ENCODE measurements at regions not wholly inside any gene's neighbourhood (a gene's known extent, or its start where the extent isn't known, plus 50 kb on each side); places are given as distances from the start of the nearest gene placed in this dataset.
A peak's percentile ranks its signal among the peaks of the same experiment; 100 is the strongest.

DNA sequence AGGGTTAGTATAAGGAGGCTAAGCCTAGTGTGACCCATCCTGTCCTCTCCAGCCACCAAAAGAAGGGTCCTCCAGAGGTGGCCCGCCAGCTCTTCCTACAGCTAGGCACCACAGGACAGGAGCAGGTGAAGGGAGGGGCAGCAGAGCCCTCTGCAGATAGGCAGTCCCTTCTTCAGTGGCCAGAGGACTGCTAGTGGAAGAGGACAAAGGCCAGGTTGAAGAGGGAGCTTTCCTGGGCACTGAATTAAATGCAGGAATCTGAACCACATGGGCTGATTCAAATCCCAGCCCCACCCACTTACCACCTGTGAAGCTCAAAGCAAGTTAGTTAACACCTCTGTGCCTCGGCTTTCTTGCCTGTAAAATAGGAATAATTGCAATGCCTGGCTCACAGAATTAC is 409.5 kb downstream of the NXPE2 start:
- no peaks in the 10 kb centered on the region for H3K9me3 ChIP-seq
- H3K36me3 ChIP-seq (ENCODE audit: insufficient read depth in 1 of 2, low read depth in 1 of 2), result no peaks in the 10 kb centered on the region
- H3K4me3 ChIP-seq, result no peak overlapping the region
- ATAC-seq (no peak), DNase-seq (no peak)
- WGBS, 3 donors, result 88 to 92% (median 90%) methylated on average over 2 of the region's 2 CpGs
- H3K27ac ChIP-seq, result no peak overlapping the region
- intact Hi-C loops (cut with DNase I), result no loop called here
- no peak for TF ChIP-seq CTCF (IDR thresholded peaks at IDR 0.05)
- no peaks in the 10 kb centered on the region for H3K4me1 ChIP-seq
- H3K27me3 ChIP-seq (ENCODE audit: insufficient read depth in 3 of 3, low read length in 2 of 3), result no peaks in the 10 kb centered on the region

DNA sequence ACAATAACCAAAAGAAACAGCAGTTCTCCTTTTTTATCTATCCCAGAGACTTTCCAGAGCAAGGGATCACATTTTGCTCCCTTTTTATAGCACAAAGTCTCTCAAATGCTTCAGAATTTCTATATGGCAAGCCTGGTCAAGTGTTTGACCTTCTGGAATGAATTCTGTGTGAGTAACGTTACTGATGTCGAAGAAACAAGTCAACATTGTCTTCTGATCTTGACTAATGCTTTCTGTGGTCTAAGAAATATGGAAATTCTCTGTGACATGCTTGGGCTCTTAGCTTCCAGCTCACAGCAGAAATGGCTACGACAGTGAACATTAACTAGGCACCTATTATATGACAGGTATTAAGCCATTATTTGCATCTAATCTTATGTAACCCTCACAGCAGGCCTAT is 411.7 kb downstream of the CADM1 start:
- Histone ChIP-seq H3K4me1 (peaks cover 6% of the 10 kb centered on the region), H3K36me3 (ENCODE audit: insufficient read depth in 1 of 2, low read depth in 1 of 2) (no peaks in the 10 kb centered on the region), H3K27me3 (ENCODE audit: insufficient read depth in 3 of 3, low read length in 2 of 3) (no peaks in the 10 kb centered on the region), H3K9me3 (no peaks in the 10 kb centered on the region), H3K27ac (no peak overlapping the region), H3K4me3 (no peak overlapping the region)
- TF ChIP-seq CTCF (IDR thresholded peaks at IDR 0.05), result no peak
- 67 to 74% (median 70%) methylated on average over 3 of the region's 3 CpGs for WGBS, 3 donors
- intact Hi-C loops (cut with DNase I), result no loop called here
- DNase-seq (no peak), ATAC-seq (no peak)

- no peak for DNase-seq
Observed at GRCh38 chr11:115097796-115098408, 406.3 kb downstream of the CADM1 start.

DNA sequence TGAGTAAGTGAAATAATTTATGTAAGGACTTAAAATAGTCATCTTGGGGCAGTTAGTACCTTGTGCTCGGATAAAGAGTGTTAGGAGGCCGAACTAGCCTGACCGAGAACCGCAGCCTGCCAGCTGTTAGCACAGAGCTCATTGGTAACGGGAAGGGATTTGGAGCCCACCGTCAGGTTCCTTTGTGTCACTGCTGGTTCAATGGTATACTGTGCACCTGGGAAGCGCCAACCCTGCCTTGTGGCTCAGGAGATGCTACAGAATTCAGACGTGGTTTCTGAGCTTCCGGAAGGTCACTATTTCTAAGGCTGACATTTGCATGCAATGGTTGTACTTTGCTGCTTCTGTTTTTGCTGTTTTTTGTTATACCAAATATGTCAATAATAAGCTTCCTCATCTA is 403.5 kb downstream of the CADM1 start:
- peaks cover 12% of the 10 kb centered on the region for H3K4me1 ChIP-seq
- 88 to 94% (median 89%) methylated on average over 9 of the region's 9 CpGs for WGBS, 3 donors
- H3K27me3 ChIP-seq (ENCODE audit: insufficient read depth in 3 of 3, low read length in 2 of 3), result no peaks in the 10 kb centered on the region
- H3K36me3 ChIP-seq (ENCODE audit: insufficient read depth in 1 of 2, low read depth in 1 of 2), result no peaks in the 10 kb centered on the region
- ATAC-seq (no peak), DNase-seq (no peak)
- intact Hi-C loops (cut with DNase I), result loop anchor here in 1 of 2 donors (10.0 kb wide), 1 partner anchor 124 kb away; no protein-coding TSS in a partner anchor
- no peaks in the 10 kb centered on the region for H3K9me3 ChIP-seq
- no peak for TF ChIP-seq CTCF (IDR thresholded peaks at IDR 0.05)
- no peak overlapping the region for H3K4me3 ChIP-seq
- no peak overlapping the region for H3K27ac ChIP-seq

More at GRCh38 chr11:115097796-115098408, 406.3 kb downstream of the CADM1 start:
- Histone ChIP-seq H3K27ac (no peak overlapping the region), H3K9me3 (no peaks in the 10 kb centered on the region), H3K4me1 (peaks cover 15% of the 10 kb centered on the region), H3K4me3 (no peak overlapping the region), H3K27me3 (ENCODE audit: insufficient read depth in 3 of 3, low read length in 2 of 3) (no peaks in the 10 kb centered on the region), H3K36me3 (ENCODE audit: insufficient read depth in 1 of 2, low read depth in 1 of 2) (no peaks in the 10 kb centered on the region)
- TF ChIP-seq CTCF (IDR thresholded peaks at IDR 0.05), result no peak
- WGBS, 3 donors, result 27 to 42% (median 37%) methylated on average over 6 of the region's 6 CpGs
- intact Hi-C loops (cut with DNase I), result no loop called here
- ATAC-seq, result peak; percentile 70 to 93 (median 78)

DNA sequence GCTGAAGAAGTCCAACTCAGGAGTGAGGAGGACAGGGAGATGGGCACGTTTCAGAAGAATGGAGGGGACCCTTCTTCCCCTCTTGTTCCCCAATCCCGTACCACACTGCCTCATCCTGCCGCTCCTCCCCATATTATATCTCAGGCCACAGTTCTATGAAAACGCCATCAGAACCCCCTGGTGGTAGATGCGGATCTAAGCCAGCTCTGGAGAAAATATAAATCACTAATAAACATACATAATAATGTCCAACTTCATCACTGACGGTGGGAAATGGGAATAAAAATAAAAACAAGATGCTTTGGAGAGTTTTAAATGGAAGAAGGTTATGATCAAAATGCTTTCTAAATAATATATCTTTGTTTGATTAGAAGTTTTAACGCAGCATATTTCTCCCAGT is 400.3 kb downstream of the CADM1 start:
- H3K9me3 ChIP-seq, result no peaks in the 10 kb centered on the region
- no peaks in the 10 kb centered on the region for H3K4me1 ChIP-seq
- intact Hi-C loops (cut with DNase I), result loop anchor here in 1 of 2 donors (10.0 kb wide), 1 partner anchor 121 kb away; no protein-coding TSS in a partner anchor
- ATAC-seq (no peak), DNase-seq (no peak)
- H3K36me3 ChIP-seq (ENCODE audit: insufficient read depth in 1 of 2, low read depth in 1 of 2), result no peaks in the 10 kb centered on the region
- H3K4me3 ChIP-seq, result no peak overlapping the region
- no peak for TF ChIP-seq CTCF (IDR thresholded peaks at IDR 0.05)
- WGBS, 3 donors, result 81 to 86% (median 83%) methylated on average over 7 of the region's 7 CpGs
- H3K27ac ChIP-seq, result no peak overlapping the region
- H3K27me3 ChIP-seq (ENCODE audit: insufficient read depth in 3 of 3, low read length in 2 of 3), result no peaks in the 10 kb centered on the region

All from psoas muscle (tissue), 7 donors.